ENCODE measurements at regions not wholly inside any gene's neighbourhood (a gene's known extent, or its start where the extent isn't known, plus 50 kb on each side); places are given as distances from the start of the nearest gene placed in this dataset.

GRCh38 chr14:95466506-95466905, 49.9 kb downstream of the SYNE3 start:
- DNase-seq (ENCODE audit: low read depth, low spot score) = no peak

- no peak for DNase-seq (ENCODE audit: low read depth, low spot score)
Observed at GRCh38 chr14:95465936-95466335, 50.5 kb downstream of the SYNE3 start.

- no peak for DNase-seq (ENCODE audit: low read depth, low spot score)
Observed at GRCh38 chr14:95465358-95465757, 51.1 kb downstream of the SYNE3 start.

GRCh38 chr14:95464514-95464913, 51.9 kb downstream of the SYNE3 start:
- no peak for DNase-seq (ENCODE audit: low read depth, low spot score)

GRCh38 chr14:95464103-95464502, 52.3 kb downstream of the SYNE3 start:
- no peak for DNase-seq (ENCODE audit: low read depth, low spot score)

GRCh38 chr14:95463171-95463901, 53.1 kb downstream of the SYNE3 start:
- DNase-seq (ENCODE audit: low read depth, low spot score) = no peak

GRCh38 chr14:95462491-95462890, 54.0 kb downstream of the SYNE3 start:
- DNase-seq (ENCODE audit: low read depth, low spot score) = no peak

- no peak for DNase-seq (ENCODE audit: low read depth, low spot score)
Observed at GRCh38 chr14:95460647-95461478, 55.6 kb downstream of the SYNE3 start.

- no peak for DNase-seq (ENCODE audit: low read depth, low spot score)
Observed at GRCh38 chr14:95458906-95459305, 57.5 kb downstream of the SYNE3 start.

- DNase-seq (ENCODE audit: low read depth, low spot score) = no peak
Observed at GRCh38 chr14:95458459-95458858, 58.0 kb downstream of the SYNE3 start.

GRCh38 chr14:95456281-95456680, 60.2 kb downstream of the SYNE3 start:
- DNase-seq (ENCODE audit: low read depth, low spot score) = no peak

GRCh38 chr14:95455246-95455645, 61.2 kb downstream of the SYNE3 start:
- no peak for DNase-seq (ENCODE audit: low read depth, low spot score)

GRCh38 chr14:95453713-95453980, 62.8 kb downstream of the SYNE3 start:
- no peak for DNase-seq (ENCODE audit: low read depth, low spot score)

- DNase-seq (ENCODE audit: low read depth, low spot score) = no peak
Observed at GRCh38 chr14:95452893-95453712, 63.3 kb downstream of the SYNE3 start.

- no peak for DNase-seq (ENCODE audit: low read depth, low spot score)
Observed at GRCh38 chr14:95452176-95452892, 64.1 kb downstream of the SYNE3 start.

GRCh38 chr14:95449131-95449530, 67.3 kb downstream of the SYNE3 start:
- no peak for DNase-seq (ENCODE audit: low read depth, low spot score)

GRCh38 chr14:95446470-95446869, 70.0 kb downstream of the SYNE3 start:
- no peak for DNase-seq (ENCODE audit: low read depth, low spot score)

GRCh38 chr14:95445676-95446075, 70.8 kb downstream of the SYNE3 start:
- DNase-seq (ENCODE audit: low read depth, low spot score) = no peak

GRCh38 chr14:95445161-95445560, 71.3 kb downstream of the SYNE3 start:
- no peak for DNase-seq (ENCODE audit: low read depth, low spot score)

- DNase-seq (ENCODE audit: low read depth, low spot score) = no peak
Observed at GRCh38 chr14:95444132-95445129, 72.0 kb downstream of the SYNE3 start.

GRCh38 chr14:95442633-95443021, 73.8 kb downstream of the SYNE3 start:
- peak; percentile 42 for DNase-seq (ENCODE audit: low read depth, low spot score)

Data from activated naive CD8-positive, alpha-beta T cell treated with anti-CD3 and anti-CD28 coated beads, Interleukin-2, amount 50 U/mL, for 16 hours (primary cell).